Kidney (tissue), 13 donors: ENCODE measurements at regions not wholly inside any gene's neighbourhood (a gene's known extent, or its start where the extent isn't known, plus 50 kb on each side); places are given as distances from the start of the nearest gene placed in this dataset.
"Not testable (repeated sequence)": the region's sequence is repeated elsewhere in the genome, so short reads cannot be mapped to it uniquely, and the experiment has no call there.

Experiments used
- DNase-seq, 5 donors: peaks; one replicate each; pipeline ENCODE4 v3.0.0-alpha.2; 2013 to 2020
- FAIRE-seq: peaks from 2 replicates; lab custom pipeline; 2012; peaks lifted over from hg19 to GRCh38; lab: Jason Lieb, UNC
- H3K27ac ChIP-seq, 2 donors: one replicate each; pipeline ENCODE4 v1.7.0; 2013; ENCODE audit warnings: low read depth in 2 of 2, low read length in 2 of 2, inconsistent platforms in 1 of 2
- H3K27me3 ChIP-seq: one replicate; pipeline ENCODE4 v1.7.1; 2013; ENCODE audit warnings: low read length, inconsistent platforms; ENCODE audit not compliant: control insufficient read depth, insufficient read depth
- H3K36me3 ChIP-seq, 3 donors: one replicate each; pipeline versions ENCODE4 v1.7.0 to v1.7.1; 2013; ENCODE audit warnings: low read length in 3 of 3, control low read depth in 1 of 3, inconsistent platforms in 1 of 3; ENCODE audit not compliant: insufficient read depth in 3 of 3, control insufficient read depth in 2 of 3
- H3K4me1 ChIP-seq, 3 donors: one replicate each; pipeline versions ENCODE4 v1.7.0 to v1.7.1; 2013; ENCODE audit warnings: low read length in 3 of 3, inconsistent platforms in 1 of 3, low read depth in 1 of 3; ENCODE audit not compliant: control insufficient read depth in 2 of 3, insufficient read depth in 2 of 3
- H3K4me3 ChIP-seq, 3 donors: one replicate each; pipeline versions ENCODE4 v1.7.0 to v1.8.1; 2013; ENCODE audit warnings: low read length in 3 of 3, control low read depth in 1 of 3, inconsistent platforms in 1 of 3
- H3K9ac ChIP-seq, 3 donors: one replicate each; pipeline versions ENCODE4 v1.7.0 to v1.7.1; 2013; ENCODE audit warnings: low read length in 3 of 3, control low read depth in 1 of 3, inconsistent platforms in 1 of 3
- H3K9me3 ChIP-seq, 3 donors: one replicate each; pipeline versions ENCODE4 v1.7.0 to v1.7.1; 2013; ENCODE audit warnings: low read length in 3 of 3, control low read depth in 1 of 3, inconsistent platforms in 1 of 3; ENCODE audit not compliant: control insufficient read depth in 2 of 3, insufficient read depth in 1 of 3
- intact Hi-C: fragments of 100-400 bp; cut with DNase I; formaldehyde crosslinking; loops from one replicate; pipeline ENCODE4 v1.11.1; 2022
- TF ChIP-seq, protein P1 (sequence below): IDR thresholded peaks from 3 replicates; pipeline ENCODE4 v1.5.1; 2012; ENCODE audit warnings: mild to moderate bottlenecking, moderate library complexity, borderline replicate concordance; ENCODE audit not compliant: insufficient read depth; ENCODE audit errors: extremely low read depth
- donor health status: control.
- donor health status: control.
- donor health status: control.
- donor health status: control.
- donor health status: control.
- donor health status: DM: yes; HTN: yes; CAD: no.
- donor health status: Normal renal cell carcinoma (clear cell type).

DNA sequence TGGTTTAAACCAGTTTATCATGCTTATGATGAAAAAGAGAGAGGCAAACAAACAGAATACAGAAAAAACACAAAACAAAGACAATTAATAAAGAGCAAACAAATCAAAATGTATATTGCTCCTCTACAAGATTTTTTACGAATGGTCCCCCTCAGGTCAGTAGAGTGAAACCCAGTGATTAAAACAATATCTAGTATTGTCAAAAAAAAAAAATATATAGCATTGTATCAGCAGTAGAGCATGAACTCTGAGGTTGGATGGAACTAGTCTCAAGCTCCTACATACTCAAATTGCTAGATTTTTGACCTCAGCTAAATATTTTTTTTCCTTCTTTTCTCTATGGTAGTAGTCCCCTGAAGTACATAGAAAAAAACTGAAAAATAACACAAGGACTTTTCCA, 290.3 kb upstream of the LUZP2 start:
- DNase-seq (no peak), FAIRE-seq (no peak)
- intact Hi-C loops, result no loop called here
- H3K27me3 ChIP-seq, result no peaks in the 10 kb centered on the region
- H3K4me1 ChIP-seq, result no peaks in the 10 kb centered on the region
- H3K4me3 ChIP-seq, result no peak overlapping the region
- H3K27ac ChIP-seq, result no peak overlapping the region
- H3K36me3 ChIP-seq, result no peaks in the 10 kb centered on the region
- TF ChIP-seq, protein P1, sequence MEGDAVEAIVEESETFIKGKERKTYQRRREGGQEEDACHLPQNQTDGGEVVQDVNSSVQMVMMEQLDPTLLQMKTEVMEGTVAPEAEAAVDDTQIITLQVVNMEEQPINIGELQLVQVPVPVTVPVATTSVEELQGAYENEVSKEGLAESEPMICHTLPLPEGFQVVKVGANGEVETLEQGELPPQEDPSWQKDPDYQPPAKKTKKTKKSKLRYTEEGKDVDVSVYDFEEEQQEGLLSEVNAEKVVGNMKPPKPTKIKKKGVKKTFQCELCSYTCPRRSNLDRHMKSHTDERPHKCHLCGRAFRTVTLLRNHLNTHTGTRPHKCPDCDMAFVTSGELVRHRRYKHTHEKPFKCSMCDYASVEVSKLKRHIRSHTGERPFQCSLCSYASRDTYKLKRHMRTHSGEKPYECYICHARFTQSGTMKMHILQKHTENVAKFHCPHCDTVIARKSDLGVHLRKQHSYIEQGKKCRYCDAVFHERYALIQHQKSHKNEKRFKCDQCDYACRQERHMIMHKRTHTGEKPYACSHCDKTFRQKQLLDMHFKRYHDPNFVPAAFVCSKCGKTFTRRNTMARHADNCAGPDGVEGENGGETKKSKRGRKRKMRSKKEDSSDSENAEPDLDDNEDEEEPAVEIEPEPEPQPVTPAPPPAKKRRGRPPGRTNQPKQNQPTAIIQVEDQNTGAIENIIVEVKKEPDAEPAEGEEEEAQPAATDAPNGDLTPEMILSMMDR, result no peak
- H3K9ac ChIP-seq, result no peak overlapping the region
- H3K9me3 ChIP-seq, result no peaks in the 10 kb centered on the region

DNA sequence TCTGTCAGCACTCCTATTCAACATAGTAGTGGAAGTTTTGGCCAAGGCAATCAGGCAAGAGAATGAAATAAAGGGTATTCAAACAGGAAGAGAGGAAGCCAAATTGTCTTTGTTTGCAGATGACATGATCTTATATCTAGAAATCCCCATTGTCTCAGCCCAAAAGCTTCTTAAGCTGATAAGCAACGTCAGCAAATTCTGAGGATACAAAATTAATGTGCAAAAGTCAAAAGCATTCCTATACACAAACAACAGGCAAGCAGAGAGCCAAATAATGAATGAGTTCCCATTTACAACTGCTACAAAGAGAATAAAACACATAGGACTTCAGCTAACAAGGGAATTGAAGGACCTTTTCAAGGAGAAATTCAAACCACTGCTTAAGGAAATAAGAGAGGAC, 280.4 kb upstream of the LUZP2 start:
- Histone ChIP-seq H3K27ac (no peak overlapping the region), H3K4me3 (no peak overlapping the region), H3K9ac (no peak overlapping the region), H3K4me1 (no peaks in the 10 kb centered on the region), H3K36me3 (no peaks in the 10 kb centered on the region), H3K9me3 (peaks cover 0 to 3% (median 0%) of the 10 kb centered on the region in 3 donors), H3K27me3 (no peaks in the 10 kb centered on the region)
- TF ChIP-seq, protein P1, result no peak
- DNase-seq (no peak), FAIRE-seq (no peak)
- intact Hi-C loops, result no loop called here

- intact Hi-C loops, H3K27me3 ChIP-seq, H3K36me3 ChIP-seq, H3K9ac ChIP-seq, H3K4me1 ChIP-seq, FAIRE-seq, H3K4me3 ChIP-seq, H3K9me3 ChIP-seq, H3K27ac ChIP-seq: not testable (repeated sequence)
- DNase-seq, result peak in 1 of 5 donors; percentile 38
These were observed 279.5 kb upstream of the LUZP2 start for GRCh38 chr11:24217319-24217718.

DNA sequence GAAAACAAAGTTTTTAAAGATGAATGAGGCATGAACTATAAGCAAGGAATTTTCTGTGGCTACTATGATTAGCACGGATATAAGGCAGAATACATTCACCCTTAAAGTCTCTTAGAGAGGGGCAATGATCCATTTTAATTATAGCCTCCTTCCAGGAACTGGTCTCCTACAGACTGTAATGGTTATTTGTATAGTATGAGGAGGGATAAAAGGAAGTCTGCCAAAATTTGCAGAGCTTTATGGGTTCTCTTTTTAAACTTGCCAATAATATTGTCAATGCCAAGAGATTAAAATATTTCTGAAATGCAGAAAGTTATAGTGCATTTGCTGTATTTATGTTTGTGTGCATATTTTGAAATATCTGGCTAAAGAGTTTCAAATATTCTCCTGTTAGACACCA, 271.4 kb upstream of the LUZP2 start:
- Histone ChIP-seq H3K4me1 (no peaks in the 10 kb centered on the region), H3K27ac (no peak overlapping the region), H3K9ac (no peak overlapping the region), H3K27me3 (no peaks in the 10 kb centered on the region), H3K36me3 (no peaks in the 10 kb centered on the region), H3K9me3 (no peaks in the 10 kb centered on the region), H3K4me3 (no peak overlapping the region)
- no peak for FAIRE-seq
- TF ChIP-seq, protein P1, result no peak
- intact Hi-C loops, result no loop called here
- no peak for DNase-seq
